Body of pancreas (tissue), 4 donors: ENCODE measurements at regions not wholly inside any gene's neighbourhood (a gene's known extent, or its start where the extent isn't known, plus 50 kb on each side); places are given as distances from the start of the nearest gene placed in this dataset.
"Not testable (repeated sequence)": the region's sequence is repeated elsewhere in the genome, so short reads cannot be mapped to it uniquely, and the experiment has no call there.

Experiments used
- ATAC-seq: fragments of 150-250 bp; one replicate; pipeline ENCODE4 v1.9.1; 2016
- DNase-seq, 4 donors: peaks; one replicate each; pipeline ENCODE4 v3.0.0-alpha.2; 2019
- H3K27ac ChIP-seq, 4 donors: fragments of 200-600 bp; sonication (generic); 1 replicate in 3 of 4; 2 replicates in 1 of 4; pipeline versions ENCODE4 v1.5.1 to v1.6.1; 2016 to 2019; ENCODE audit warnings: mild to moderate bottlenecking in 1 of 4, mixed read lengths in 1 of 4, moderate library complexity in 1 of 4
- H3K27me3 ChIP-seq, 2 donors: fragments of 200-600 bp; sonication (generic); one replicate each; pipeline ENCODE4 v1.6.0; 2016; ENCODE audit warnings: mild to moderate bottlenecking in 1 of 2
- H3K36me3 ChIP-seq, 2 donors: fragments of 200-600 bp; sonication (generic); replicated peaks in 1 of 2; 2 replicates each; pipeline ENCODE4 v1.5.1; 2016; ENCODE audit warnings: low read depth in 2 of 2; ENCODE audit not compliant: insufficient read depth in 1 of 2
- H3K4me1 ChIP-seq: fragments of 200-600 bp; sonication (generic); one replicate; pipeline ENCODE4 v1.6.0; 2016
- H3K4me3 ChIP-seq, 2 donors: fragments of 200-600 bp; sonication (generic); 1 replicate in 1 of 2; 2 replicates in 1 of 2; pipeline ENCODE4 v1.5.1; 2016 to 2019
- H3K9me3 ChIP-seq, 3 donors: fragments of 200-600 bp; sonication (generic); 1 replicate in 2 of 3; 2 replicates in 1 of 3; pipeline ENCODE4 v1.5.1; 2016
- POLR2A ChIP-seq, 3 donors: fragments of 450-650 bp; IDR thresholded peaks; one replicate each; pipeline ENCODE4 v1.6.1; 2016; ENCODE audit warnings: antibody characterized with exemption in 3 of 3, mild to moderate bottlenecking in 2 of 3
- WGBS, 2 donors: methylation state at CpG; one replicate each; pipeline ENCODE4 v1.1.5; 2017; 5-methylcytosine and 5-hydroxymethylcytosine counted together
- intact Hi-C: fragments of 100-400 bp; cut with DNase I; formaldehyde crosslinking; loops from one replicate; pipeline ENCODE4 v1.15.1; 2023
- TF ChIP-seq, protein P1 (sequence below), 7 experiments: fragments of 450-650 bp in 4 of 7; fragments of 200-600 bp in 3 of 7; sonication (generic) in 3 of 7; IDR thresholded peaks; one replicate each; pipeline ENCODE4 v1.5.1; 2016 to 2019; ENCODE audit warnings: antibody characterized with exemption in 7 of 7

DNA sequence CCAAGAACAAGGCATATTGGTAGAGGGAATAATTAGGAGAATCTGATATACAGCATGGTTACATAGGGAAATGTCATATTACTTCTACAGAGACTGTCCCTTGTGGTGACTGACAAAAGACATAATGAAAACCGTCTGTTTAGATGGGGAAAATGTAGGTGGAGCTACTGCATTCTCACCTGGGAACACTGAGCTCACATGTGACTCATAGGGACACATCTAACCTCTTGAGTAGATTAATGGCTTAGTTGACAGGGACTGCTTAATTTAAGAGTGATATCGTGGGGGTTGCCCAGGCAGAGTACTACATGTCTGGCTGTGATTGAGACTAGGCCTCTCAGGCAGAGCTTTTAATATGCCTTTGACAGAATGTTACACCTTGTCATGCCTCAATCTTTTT, 235.3 kb upstream of the ZFP64 start:
- Histone ChIP-seq H3K27me3 (no peaks in the 10 kb centered on the region), H3K4me1 (no peaks in the 10 kb centered on the region), H3K27ac (no peak overlapping the region), H3K4me3 (no peak overlapping the region), H3K9me3 (no peaks in the 10 kb centered on the region), H3K36me3 (no peaks in the 10 kb centered on the region)
- DNase-seq (no peak), ATAC-seq (no peak)
- 43 to 51% methylated on average over 2 of the region's 2 CpGs for WGBS, 2 donors
- TF ChIP-seq POLR2A (IDR thresholded peaks at IDR 0.05), result no peak
- TF ChIP-seq, protein P1, sequence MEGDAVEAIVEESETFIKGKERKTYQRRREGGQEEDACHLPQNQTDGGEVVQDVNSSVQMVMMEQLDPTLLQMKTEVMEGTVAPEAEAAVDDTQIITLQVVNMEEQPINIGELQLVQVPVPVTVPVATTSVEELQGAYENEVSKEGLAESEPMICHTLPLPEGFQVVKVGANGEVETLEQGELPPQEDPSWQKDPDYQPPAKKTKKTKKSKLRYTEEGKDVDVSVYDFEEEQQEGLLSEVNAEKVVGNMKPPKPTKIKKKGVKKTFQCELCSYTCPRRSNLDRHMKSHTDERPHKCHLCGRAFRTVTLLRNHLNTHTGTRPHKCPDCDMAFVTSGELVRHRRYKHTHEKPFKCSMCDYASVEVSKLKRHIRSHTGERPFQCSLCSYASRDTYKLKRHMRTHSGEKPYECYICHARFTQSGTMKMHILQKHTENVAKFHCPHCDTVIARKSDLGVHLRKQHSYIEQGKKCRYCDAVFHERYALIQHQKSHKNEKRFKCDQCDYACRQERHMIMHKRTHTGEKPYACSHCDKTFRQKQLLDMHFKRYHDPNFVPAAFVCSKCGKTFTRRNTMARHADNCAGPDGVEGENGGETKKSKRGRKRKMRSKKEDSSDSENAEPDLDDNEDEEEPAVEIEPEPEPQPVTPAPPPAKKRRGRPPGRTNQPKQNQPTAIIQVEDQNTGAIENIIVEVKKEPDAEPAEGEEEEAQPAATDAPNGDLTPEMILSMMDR (IDR thresholded peaks at IDR 0.05), result no peak
- intact Hi-C loops, result no loop called here

DNA sequence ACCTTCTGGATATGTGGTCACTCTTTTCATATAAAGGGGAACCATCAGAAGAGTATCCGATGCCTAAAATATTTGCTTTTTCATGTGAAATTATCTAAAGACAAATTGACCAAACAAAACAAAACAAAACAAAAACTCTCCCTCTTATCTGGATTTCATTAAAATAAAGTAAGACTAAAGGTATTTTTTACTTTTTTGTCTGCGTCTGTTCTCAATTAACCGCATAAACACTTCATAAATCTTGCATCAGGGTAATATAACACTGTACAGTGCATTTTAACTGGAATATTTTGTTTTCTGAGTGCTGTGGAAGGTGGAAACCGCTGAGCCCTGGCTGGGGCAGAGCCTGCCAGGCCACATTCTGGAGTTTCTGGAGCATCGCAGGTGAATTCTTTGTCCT, 234.1 kb upstream of the ZFP64 start:
- TF ChIP-seq, protein P1 (IDR thresholded peaks at IDR 0.05), result no peak
- TF ChIP-seq POLR2A (IDR thresholded peaks at IDR 0.05), result no peak
- 42 to 56% methylated on average over 5 of the region's 5 CpGs for WGBS, 2 donors
- DNase-seq (no peak), ATAC-seq (no peak)
- intact Hi-C loops, result no loop called here
- no peak overlapping the region for H3K4me3 ChIP-seq
- no peaks in the 10 kb centered on the region for H3K27me3 ChIP-seq
- H3K4me1 ChIP-seq, result no peaks in the 10 kb centered on the region
- no peak overlapping the region for H3K27ac ChIP-seq
- no peaks in the 10 kb centered on the region for H3K9me3 ChIP-seq
- no peaks in the 10 kb centered on the region for H3K36me3 ChIP-seq

DNA sequence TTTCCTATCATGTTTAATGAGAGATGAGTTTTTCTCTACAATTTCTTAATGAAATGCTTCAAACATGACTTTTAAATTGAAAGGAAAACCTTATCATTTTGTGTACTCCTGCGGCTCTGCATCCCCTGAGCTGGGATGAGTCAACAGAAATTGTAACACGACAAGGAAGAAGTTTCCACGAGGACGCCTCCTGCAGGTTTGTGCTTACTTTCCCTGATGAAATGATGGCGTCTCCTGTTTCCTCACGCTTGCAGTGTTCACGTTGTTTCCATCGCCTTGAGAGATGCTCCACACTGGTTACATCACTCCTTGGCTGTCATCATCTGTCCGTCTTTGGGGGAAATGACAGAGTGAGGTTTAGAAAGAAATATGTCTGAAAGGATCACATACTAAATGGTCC, 233.7 kb upstream of the ZFP64 start:
- DNase-seq (no peak), ATAC-seq (no peak)
- H3K4me3 ChIP-seq, result no peak overlapping the region
- no peaks in the 10 kb centered on the region for H3K27me3 ChIP-seq
- 35 to 49% methylated on average over 9 of the region's 9 CpGs for WGBS, 2 donors
- H3K27ac ChIP-seq, result no peak overlapping the region
- intact Hi-C loops, result no loop called here
- no peaks in the 10 kb centered on the region for H3K9me3 ChIP-seq
- no peaks in the 10 kb centered on the region for H3K36me3 ChIP-seq
- TF ChIP-seq, protein P1 (IDR thresholded peaks at IDR 0.05), result no peak
- no peak for TF ChIP-seq POLR2A (IDR thresholded peaks at IDR 0.05)
- H3K4me1 ChIP-seq, result no peaks in the 10 kb centered on the region

DNA sequence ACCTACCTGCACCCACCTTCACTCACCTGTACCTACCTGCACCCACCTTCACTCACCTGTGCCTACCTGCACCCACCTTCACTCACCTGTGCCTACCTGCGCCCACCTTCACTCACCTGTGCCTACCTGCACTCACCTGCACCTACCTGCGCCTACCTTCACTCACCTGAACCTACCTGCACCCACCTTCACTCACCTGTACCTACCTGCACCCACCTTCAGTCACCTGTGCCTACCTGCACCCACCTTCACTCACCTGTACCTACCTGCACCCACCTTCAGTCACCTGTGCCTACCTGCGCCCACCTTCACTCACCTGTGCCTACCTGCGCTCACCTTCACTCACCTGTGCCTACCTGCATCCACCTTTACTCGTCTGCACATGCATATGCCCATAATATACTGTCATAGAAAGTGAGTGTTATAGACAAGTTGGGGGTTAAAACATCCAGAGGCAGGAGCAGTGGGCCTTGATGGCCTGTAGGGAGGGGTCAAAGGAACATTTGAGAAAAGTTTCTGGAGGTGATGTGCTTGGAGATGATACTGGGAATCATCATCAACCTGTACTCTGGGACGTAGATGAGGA, 232.9 kb upstream of the ZFP64 start:
- 49 to 65% methylated on average over 6 of the region's 6 CpGs for WGBS, 2 donors
- H3K27ac ChIP-seq, DNase-seq, H3K36me3 ChIP-seq, ATAC-seq, H3K9me3 ChIP-seq, intact Hi-C loops, H3K4me1 ChIP-seq, H3K27me3 ChIP-seq, H3K4me3 ChIP-seq: not testable (repeated sequence)

DNA sequence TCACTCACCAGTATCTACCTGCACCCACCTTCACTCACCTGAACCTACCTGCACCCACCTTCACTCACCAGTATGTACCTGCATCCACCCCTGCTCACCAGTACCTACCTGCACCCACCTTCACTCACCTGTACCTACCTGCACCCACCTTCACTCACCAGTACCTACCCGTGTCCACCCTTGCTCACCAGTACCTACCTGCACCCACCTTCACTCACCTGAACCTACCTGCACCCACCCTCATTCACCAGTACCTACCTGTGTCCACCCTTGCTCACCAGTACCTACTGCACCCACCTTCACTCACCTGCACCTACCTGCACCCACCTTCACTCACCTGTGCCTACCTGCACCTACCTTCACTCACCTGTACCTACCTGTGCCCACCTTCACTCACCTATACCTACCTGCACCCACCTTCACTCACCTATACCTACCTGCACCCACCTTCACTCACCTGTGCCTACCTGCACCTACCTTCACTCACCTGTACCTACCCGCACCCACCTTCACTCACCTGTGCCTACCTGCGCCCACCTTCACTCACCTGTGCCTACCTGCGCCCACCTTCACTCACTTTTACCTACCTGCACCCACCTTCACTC, 232.1 kb upstream of the ZFP64 start:
- H3K27ac ChIP-seq, DNase-seq, H3K4me1 ChIP-seq, H3K9me3 ChIP-seq, ATAC-seq, H3K4me3 ChIP-seq, intact Hi-C loops, H3K36me3 ChIP-seq, H3K27me3 ChIP-seq: not testable (repeated sequence)
- whole genome bisulfite sequencing, 2 donors, result 52 to 67% methylated on average over 4 of the region's 4 CpGs
